Right lobe of liver (tissue), 4 donors: ENCODE measurements at regions not wholly inside any gene's neighbourhood (a gene's known extent, or its start where the extent isn't known, plus 50 kb on each side); places are given as distances from the start of the nearest gene placed in this dataset.

ENCODE experiments used
- CTCF ChIP-seq, 4 donors: fragments of 200-600 bp in 3 of 4; fragments of 450-650 bp in 1 of 4; IDR thresholded peaks; one replicate each; pipeline versions ENCODE4 v1.5.1 to v1.8.0; 2016 to 2022; ENCODE audit warnings: antibody characterized with exemption in 4 of 4, mild to moderate bottlenecking in 2 of 4
- POLR2A ChIP-seq: fragments of 450-650 bp; IDR thresholded peaks from one replicate; pipeline ENCODE4 v1.6.1; 2017; ENCODE audit warnings: antibody characterized with exemption, mild to moderate bottlenecking
- donor health status: DM: no; HTN: no; CAD: no.
- donor health status: DM: no; HTN: no; CAD: no.
- donor health status: DM: no; HTN: yes; CAD: no.

GRCh38 chr14:98172243-98172778 is 1099.7 kb downstream of the BCL11B start:
- no peak for TF ChIP-seq POLR2A
- TF ChIP-seq CTCF (IDR thresholded peaks at IDR 0.05) = no peak
